ENCODE measurements at regions not wholly inside any gene's neighbourhood (a gene's known extent, or its start where the extent isn't known, plus 50 kb on each side); places are given as distances from the start of the nearest gene placed in this dataset.
"Not testable (repeated sequence)": the region's sequence is repeated elsewhere in the genome, so short reads cannot be mapped to it uniquely, and the experiment has no call there.

DNA sequence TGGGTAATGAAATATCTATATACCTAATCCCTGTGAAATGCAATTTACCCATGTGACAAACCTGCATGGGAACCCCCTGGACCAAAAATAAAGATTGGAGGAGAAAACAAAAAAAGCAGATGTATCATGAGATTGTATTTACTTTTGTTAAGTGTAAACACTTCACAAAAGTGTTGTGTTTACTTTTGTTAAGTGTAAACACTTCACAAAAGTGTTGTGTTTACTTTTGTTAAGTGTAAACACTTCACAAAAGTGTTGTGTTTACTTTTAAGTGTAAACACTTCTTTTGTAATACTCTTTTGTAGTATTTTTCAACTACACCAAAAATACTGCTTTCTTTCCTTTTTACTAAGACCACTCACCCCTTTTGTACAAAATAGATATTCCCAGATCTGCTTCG is 181.2 kb upstream of the SLITRK6 start:
- TF ChIP-seq ZNF24 (tag by site-specific recombination; IDR thresholded peaks at IDR 0.05); ZNF16 (tag by site-specific recombination; IDR thresholded peaks at IDR 0.05; ENCODE audit: low read depth); ZFP37 (tag by site-specific recombination; IDR thresholded peaks at IDR 0.05); KLF16 (tag by site-specific recombination; IDR thresholded peaks at IDR 0.05): not testable (repeated sequence)
- TF ChIP-seq, protein P1, sequence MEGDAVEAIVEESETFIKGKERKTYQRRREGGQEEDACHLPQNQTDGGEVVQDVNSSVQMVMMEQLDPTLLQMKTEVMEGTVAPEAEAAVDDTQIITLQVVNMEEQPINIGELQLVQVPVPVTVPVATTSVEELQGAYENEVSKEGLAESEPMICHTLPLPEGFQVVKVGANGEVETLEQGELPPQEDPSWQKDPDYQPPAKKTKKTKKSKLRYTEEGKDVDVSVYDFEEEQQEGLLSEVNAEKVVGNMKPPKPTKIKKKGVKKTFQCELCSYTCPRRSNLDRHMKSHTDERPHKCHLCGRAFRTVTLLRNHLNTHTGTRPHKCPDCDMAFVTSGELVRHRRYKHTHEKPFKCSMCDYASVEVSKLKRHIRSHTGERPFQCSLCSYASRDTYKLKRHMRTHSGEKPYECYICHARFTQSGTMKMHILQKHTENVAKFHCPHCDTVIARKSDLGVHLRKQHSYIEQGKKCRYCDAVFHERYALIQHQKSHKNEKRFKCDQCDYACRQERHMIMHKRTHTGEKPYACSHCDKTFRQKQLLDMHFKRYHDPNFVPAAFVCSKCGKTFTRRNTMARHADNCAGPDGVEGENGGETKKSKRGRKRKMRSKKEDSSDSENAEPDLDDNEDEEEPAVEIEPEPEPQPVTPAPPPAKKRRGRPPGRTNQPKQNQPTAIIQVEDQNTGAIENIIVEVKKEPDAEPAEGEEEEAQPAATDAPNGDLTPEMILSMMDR (tag by site-specific recombination; IDR thresholded peaks at IDR 0.05) = not testable (repeated sequence)
- TF ChIP-seq, protein P2, sequence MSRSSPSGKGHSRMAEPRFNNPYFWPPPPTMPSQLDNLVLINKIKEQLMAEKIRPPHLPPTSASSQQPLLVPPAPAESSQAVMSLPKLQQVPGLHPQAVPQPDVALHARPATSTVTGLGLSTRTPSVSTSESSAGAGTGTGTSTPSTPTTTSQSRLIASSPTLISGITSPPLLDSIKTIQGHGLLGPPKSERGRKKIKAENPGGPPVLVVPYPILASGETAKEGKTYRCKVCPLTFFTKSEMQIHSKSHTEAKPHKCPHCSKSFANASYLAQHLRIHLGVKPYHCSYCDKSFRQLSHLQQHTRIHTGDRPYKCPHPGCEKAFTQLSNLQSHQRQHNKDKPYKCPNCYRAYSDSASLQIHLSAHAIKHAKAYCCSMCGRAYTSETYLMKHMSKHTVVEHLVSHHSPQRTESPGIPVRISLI (tag by site-specific recombination; IDR thresholded peaks at IDR 0.05) = not testable (repeated sequence)
- TF ChIP-seq, protein P3, sequence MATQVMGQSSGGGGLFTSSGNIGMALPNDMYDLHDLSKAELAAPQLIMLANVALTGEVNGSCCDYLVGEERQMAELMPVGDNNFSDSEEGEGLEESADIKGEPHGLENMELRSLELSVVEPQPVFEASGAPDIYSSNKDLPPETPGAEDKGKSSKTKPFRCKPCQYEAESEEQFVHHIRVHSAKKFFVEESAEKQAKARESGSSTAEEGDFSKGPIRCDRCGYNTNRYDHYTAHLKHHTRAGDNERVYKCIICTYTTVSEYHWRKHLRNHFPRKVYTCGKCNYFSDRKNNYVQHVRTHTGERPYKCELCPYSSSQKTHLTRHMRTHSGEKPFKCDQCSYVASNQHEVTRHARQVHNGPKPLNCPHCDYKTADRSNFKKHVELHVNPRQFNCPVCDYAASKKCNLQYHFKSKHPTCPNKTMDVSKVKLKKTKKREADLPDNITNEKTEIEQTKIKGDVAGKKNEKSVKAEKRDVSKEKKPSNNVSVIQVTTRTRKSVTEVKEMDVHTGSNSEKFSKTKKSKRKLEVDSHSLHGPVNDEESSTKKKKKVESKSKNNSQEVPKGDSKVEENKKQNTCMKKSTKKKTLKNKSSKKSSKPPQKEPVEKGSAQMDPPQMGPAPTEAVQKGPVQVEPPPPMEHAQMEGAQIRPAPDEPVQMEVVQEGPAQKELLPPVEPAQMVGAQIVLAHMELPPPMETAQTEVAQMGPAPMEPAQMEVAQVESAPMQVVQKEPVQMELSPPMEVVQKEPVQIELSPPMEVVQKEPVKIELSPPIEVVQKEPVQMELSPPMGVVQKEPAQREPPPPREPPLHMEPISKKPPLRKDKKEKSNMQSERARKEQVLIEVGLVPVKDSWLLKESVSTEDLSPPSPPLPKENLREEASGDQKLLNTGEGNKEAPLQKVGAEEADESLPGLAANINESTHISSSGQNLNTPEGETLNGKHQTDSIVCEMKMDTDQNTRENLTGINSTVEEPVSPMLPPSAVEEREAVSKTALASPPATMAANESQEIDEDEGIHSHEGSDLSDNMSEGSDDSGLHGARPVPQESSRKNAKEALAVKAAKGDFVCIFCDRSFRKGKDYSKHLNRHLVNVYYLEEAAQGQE (tag by site-specific recombination; IDR thresholded peaks at IDR 0.05) = not testable (repeated sequence)
